WI38 (cell line): ENCODE measurements at regions not wholly inside any gene's neighbourhood (a gene's known extent, or its start where the extent isn't known, plus 50 kb on each side); places are given as distances from the start of the nearest gene placed in this dataset.

Experiments used
- H3K4me3 ChIP-seq: 2 replicates; pipeline ENCODE4 v1.5.1; 2011; ENCODE audit warnings: low read depth, mild to moderate bottlenecking, control low read depth, low read length
- CTCF ChIP-seq: IDR thresholded peaks from 2 replicates; pipeline ENCODE4 v1.5.1; 2012; ENCODE audit warnings: low read depth, mild to moderate bottlenecking, control low read depth, low read length

- no peak for TF ChIP-seq CTCF
- no peak overlapping the region for H3K4me3 ChIP-seq
Measured at GRCh38 chr13:59480396-59481259, 683.1 kb downstream of the DIAPH3 start.

GRCh38 chr13:59483501-59484145 is 680.1 kb downstream of the DIAPH3 start:
- no peak for TF ChIP-seq CTCF
- H3K4me3 ChIP-seq: no peak overlapping the region

- no peak overlapping the region for H3K4me3 ChIP-seq
- no peak for TF ChIP-seq CTCF
Measured at GRCh38 chr13:59487883-59488282, 675.8 kb downstream of the DIAPH3 start.

- H3K4me3 ChIP-seq: no peak overlapping the region
- no peak for TF ChIP-seq CTCF
Measured at GRCh38 chr13:59488436-59488835, 675.3 kb downstream of the DIAPH3 start.

- H3K4me3 ChIP-seq: no peak overlapping the region
- TF ChIP-seq CTCF: no peak
Measured at GRCh38 chr13:59490651-59491050, 673.1 kb downstream of the DIAPH3 start.

- H3K4me3 ChIP-seq: no peak overlapping the region
- TF ChIP-seq CTCF: no peak
Measured at GRCh38 chr13:59492030-59492636, 671.6 kb downstream of the DIAPH3 start.
